AG08395 (cell line): ENCODE measurements at regions not wholly inside any gene's neighbourhood (a gene's known extent, or its start where the extent isn't known, plus 50 kb on each side); places are given as distances from the start of the nearest gene placed in this dataset.

Experiments
- DNase-seq: peaks from one replicate; pipeline ENCODE4 v3.0.0; 2012; ENCODE audit warnings: mixed read lengths, low spot score

DNA sequence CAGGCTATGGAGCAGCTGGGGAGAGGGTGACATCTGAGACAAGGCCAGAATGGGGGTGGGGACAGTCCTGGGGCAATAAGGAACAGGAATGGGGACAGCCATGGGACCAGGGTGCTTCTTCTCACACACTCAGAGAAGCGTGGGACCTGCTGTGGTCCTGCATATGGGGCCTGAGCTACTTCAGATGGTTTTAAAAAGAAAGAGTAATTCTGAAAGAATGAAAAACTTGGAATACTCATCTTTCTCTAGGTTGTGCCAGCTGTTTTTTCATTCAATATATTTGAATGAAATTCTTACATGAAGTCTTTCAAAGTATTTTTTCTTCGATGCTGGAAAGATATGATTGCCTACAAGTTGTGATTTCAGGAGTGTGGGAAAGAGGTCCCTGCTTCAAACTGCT, 227.5 kb upstream of the APCDD1 start:
- no peak for DNase-seq

DNA sequence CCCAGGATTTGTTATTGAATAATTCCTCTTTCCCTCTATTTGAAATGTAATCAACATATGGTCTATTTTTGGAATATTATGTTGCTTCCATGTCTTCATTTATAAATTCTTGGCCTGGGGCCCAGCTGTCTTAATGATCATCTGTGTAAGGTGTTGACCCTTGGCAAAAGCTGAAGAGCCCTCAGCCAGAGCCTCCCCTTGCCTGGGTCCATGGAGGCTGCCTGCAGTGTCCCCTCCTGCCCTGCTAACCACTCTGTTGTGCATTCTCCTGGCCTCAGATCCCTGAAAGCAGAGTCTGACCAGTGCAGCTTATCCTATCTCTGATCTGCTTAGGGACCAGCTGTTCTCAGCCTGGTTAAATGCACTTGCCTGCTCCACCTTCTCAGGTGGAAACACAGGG, 226.1 kb upstream of the APCDD1 start:
- DNase-seq: no peak

DNA sequence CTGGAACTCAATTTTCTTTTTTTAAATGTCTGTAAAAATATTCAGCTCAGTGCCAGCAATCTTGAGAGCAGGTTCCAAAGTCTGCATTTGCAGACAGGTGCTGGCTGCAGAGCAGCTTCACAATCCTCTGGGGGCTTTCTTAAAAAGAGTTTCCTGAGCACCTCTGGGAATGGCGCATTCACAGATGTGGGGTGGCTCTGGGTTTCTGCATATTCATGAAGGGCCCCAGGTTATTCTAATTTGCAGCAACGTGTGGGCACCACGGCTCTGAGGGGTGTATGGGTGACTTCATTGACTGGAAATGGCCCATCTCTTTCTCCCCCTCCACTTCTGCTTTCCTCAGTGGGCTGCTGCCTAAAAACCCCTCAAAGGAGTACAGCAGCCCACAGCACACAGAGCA, 225.0 kb upstream of the APCDD1 start:
- DNase-seq: no peak

DNA sequence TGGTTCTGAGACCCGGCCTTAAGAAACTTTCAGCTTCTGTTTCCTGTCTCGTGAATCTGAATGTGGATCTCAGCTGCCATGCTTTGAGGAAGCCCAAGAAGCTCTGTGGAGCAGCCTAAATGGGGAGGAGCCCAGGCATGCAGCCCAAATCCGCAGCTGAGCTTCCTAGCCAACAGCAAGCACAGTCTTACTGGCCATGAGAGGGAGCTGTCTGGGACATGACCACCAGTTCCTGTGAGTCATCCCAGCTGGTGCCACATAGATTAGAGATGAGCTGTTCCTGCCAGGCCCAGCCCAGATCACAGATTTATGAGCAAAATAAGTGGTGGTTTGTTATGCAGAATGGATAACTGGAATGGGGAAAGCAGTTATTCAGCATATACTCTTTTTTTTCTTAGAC, 224.4 kb upstream of the APCDD1 start:
- DNase-seq: peak; percentile 84

DNA sequence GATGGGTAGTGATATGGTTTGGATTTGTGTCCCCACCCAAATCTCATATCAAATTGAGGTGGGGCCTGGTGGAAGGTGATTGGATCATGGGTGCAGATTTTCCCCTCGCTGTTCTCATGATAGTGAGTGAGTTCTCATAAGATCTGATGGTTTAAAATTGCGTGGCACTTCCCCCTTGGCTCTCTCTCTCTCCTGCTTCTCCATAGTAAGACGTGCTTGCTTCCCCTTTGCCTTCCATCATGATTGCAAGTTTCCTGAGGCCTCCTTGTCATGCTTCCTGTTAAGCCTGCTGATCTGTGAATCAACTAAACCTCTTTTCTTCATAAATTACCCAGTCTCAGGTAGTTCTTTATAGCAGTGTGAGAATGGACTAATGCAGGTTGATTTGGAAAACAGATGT, 223.2 kb upstream of the APCDD1 start:
- no peak for DNase-seq

DNA sequence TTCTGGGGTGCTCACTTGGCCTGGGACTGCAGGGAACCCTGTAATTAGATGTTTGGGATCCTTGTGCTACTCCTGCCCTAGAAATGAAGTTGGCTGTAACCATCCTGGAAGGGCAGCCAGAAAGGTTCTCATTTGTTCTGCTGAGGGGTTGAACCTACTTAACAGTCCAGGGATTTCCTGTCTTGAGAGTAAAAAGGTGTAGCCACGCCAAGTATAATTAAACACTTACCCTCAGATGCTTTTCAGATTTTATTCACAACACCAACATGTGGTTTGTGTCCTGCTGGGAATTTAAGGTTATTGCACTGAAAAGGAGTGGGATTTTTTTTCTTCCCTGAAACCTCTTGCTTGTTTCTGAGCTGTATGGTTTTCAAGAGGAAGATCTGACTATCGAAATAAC, 222.4 kb upstream of the APCDD1 start:
- no peak for DNase-seq

DNA sequence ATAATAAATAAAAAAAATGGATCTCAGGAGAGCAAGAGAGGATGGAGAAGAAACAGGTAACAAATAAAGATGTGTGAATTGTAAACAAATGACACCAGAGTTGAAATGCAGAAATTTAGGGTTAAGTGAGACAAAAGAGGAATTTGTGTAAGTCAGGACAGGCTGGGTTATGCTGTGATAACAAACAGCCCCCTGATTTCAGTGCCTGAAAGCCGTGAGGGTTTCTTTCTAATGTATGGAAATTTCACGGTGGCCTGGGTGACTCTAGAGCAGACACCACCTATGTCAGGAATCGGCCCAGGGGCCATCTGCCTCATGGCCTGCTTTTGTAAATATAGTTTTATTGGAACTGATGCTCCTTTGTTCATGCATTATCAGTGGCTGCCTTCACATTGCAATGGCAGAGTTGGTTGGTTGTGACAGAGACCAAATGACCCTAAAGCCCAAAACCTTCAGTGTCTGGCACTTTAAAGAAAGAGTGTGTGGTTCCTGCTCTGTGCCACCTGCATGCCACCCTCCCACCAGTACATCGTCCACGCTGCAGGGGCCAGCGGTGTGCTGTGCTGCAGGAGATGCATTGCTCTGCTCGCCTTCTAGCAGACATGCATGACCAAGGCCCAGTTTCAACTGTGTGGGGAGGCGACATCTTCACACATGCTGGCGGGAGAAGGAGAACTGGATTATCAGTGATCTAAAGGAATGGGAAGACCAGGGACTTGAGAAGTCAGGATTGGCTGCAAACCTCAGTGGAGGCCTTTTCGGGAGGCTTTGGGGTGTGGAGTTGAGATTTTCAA, 221.2 kb upstream of the APCDD1 start:
- DNase-seq: no peak

DNA sequence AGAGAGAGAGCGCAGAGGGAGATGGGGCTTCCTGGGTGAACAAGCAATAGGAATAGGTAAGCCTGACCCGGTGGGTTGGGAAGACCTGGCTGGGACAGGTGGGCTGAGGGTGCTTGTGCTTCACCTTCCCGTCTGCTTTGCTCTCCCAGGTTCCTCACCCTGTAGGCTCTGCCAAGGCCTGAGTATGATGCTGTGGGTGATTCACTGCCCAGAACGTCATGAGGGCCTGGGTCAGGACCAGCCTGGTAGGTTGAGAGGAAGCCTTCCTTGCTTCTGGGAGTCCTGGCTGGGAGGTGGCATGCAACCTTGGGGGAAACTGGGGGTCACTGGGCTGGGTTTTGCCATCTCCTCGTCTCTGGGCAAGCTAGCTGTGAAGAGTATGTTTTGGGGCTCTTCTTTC, 220.2 kb upstream of the APCDD1 start:
- no peak for DNase-seq

DNA sequence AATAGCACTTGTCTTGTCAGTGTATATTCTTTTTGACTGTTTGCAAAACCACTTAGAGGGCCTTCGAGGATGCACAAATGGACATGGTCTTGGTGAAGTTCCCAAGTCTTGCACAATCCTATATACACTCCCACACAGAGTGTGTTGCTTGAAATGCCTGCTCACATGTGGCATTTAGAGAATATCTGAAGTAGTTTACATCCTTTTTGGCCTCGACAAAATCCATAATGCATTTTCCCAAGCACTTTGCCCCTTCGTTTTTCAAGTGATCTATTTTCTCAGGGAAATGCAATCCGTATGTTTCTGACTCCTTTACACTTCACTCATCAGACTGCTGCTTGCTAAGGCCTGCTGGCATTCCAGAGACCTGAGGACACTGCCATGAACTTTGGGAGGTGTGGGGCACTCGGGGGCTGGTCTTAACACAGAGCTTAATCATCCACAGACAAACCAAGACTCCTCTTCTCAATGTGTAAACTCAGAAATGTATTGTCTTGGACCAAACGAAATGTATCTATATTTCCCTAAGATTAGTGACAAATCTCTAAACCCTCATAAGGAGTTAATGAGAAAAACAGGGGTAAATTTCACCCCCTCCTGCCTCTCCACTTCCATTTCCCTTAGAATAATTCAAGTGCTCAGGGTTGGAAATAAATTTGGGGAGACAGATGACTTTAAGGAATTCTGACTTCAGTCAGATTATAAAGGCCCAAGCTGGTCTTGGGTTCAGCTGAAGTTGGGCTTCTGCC, 219.3 kb upstream of the APCDD1 start:
- peak; percentile 80 for DNase-seq

DNA sequence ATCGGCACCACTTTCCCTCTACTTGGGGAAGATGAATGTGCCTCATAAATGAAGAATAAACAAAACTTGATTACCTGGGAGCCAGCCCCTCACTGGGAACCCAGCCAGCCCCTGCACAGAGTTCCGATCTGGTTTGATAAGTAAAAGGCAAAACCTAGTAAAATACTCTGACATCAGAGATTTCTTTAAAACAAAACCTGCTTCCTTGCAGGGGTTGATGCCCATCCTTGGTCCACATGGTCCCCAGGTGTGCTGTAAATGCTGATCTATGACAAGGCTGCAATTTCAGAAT, 218.8 kb upstream of the APCDD1 start:
- DNase-seq: no peak

DNA sequence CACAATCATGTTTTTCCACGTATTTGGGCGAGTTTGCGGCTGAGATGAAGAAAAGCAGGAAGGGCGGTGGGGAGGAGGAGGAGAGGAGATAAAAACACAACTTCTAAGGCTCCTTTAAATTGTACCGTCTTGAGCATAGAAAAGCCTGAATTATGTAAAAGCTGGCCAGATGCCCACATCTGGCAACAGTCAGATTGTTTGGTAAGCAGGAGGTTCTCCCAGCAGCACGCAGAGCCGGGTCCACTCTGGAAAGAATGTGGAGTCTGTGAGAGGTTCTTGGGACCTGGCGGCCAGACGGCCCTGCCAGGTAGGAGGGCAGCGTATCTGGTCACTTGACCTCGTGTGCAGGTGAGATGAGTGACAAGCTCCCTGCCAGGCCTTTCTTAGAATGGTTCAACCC, 215.3 kb upstream of the APCDD1 start:
- peak; percentile 50 for DNase-seq

DNA sequence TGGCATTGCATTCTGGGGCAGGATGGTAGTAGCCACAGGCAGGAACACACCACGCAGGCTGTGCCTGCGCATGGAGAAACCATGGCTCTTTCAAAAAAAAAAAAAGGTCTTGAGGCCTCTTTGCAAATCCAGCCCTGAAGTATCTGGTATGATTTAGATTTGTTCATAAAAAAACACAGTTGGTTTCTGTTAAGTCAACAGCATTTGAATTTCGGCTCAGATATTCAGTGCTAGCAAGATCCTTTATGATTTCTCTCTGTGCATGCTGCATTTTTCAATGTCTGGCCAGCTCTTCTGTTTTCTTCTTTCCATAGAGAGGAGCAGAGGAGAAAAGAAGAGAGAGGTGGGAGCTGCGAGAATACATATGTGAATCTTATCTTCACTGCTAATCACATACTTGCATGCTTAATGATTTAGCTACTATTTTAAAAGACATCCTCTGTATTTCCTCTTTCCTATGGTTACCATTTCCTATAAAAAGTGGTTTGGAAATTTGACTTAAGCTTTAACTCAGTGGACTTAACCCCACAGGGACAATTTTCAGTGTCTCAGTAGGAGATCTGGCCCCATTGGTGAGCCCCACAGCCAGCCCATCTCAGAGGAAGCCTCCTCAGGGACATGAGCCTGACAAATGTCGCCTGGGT, 214.3 kb upstream of the APCDD1 start:
- no peak for DNase-seq

DNA sequence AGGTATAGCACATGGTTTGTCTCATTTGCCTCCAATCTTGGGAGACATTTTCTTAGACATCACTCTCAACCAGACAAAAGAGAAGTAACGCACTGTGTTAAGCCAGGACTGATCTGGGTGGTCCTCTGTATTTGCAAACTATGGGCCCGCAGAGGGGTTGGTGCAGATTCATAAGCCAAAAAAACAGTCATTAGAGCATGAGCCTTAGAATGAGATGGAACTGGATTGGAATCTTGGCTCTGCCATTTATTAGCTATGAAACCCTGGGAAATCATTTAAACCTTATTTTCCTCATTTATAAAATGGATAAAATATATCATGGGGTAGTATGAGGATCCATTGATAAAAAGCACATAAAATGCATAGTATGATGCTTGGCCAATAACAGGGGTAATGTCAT, 213.5 kb upstream of the APCDD1 start:
- DNase-seq: no peak

DNA sequence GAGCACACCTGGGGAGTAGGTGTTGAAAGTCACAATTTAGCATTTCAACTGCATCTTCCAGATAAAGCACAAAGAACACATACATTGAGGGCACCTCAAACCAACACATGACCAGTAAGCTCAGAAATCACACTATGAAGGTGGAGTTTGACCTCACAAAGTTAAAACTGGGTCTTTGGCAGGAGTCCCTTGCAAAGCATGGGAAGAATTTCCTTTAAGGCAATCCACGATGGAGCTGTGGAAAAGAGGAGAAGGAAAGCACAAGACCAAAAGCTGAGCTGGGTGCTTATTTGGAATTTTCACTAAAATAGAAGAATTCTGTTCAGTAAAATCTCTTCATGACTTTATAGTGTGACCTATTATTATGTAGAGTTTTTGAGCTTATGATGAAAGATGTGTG, 212.9 kb upstream of the APCDD1 start:
- DNase-seq: no peak

DNA sequence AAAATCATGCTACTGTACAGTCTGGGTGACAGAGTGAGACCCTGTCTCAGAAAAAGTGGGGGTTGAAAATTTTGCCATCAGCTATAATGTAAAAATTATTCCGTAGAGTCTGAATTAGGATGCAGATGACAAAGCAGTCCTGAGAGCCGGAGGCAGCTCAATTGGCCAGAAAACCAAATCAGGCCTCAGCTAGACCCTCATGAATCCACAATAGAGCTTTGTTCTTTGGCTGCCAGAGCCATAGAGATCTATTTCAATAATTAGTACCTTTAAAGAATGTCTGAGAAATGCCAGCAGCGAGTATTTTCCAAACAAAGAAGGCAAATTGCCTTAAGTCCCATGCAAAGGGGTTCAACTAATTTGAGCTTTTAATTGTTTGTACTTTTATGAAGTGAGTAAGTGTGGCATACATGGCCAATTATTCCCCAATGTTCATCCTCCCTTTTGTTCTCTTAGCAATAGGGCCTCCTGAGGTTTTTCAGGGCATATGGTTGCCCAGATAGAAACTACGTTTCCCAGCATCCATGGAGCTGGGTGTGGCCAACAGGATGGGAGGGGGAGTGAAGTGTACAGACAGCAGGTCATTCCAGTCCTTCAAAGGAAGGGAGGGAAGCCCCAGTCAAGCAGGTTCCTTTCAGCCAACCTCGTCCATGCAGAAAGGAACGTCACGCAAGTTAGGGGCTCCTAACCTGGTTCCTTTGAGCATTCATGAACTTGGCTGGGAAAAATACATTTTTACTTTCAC, 211.3 kb upstream of the APCDD1 start:
- no peak for DNase-seq

DNA sequence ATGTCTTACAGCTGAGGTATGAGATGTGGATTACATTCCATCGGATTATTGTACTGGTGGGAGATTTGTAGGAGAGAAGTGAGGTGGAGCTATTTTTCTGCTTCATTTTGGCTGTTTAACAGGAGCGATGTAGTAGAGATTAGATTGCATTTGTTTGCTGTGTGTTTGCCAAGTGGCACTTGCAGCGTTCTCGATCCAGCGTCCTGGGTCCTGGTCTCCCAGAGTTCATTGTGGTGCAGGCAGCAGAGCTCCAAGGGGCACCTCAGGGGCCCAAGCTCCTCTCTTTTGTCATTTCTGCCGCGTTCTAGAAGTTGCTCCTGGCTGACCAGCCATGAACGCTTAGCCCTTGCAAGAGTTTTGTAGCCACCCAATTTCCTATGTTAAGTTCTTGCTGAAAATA, 210.1 kb upstream of the APCDD1 start:
- DNase-seq: no peak

DNA sequence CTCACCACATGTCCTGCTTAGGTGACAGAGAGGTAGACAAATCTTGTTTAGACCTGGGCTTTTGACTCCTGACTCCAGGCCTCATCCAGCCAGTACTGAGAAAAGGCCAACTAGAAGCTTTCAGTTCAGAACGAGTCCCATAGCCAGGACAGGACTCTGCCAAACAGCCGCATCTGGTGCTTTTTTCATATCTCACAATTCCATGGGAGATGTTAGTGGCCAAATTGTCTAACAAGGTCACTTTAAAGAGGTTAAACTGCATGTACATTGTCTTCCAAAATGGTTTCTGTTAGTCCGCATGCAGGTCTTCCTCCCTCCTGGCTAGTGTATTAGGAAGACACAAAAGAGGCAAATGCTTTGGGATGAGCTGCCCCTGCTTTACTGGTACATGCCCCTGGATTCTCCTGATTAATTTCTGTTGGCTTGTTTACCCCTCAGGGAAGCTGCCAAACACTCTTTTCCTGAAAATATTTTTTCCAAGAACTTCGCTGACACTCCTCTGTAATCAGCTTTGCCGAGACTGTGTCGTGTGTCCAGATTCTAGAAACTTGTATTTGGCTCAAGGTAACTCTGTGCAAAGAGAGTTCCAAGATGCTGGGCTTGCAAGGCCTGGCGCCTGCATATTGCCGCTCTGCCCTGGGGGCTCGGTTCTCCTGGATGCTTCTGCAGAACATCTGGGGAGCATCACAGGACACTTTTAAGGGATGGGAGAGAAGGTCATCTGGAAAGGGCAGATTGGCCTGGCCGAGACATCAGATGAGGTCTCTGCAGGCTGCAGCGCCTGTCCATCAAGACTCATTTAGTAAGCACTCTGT, 209.2 kb upstream of the APCDD1 start:
- DNase-seq: no peak

DNA sequence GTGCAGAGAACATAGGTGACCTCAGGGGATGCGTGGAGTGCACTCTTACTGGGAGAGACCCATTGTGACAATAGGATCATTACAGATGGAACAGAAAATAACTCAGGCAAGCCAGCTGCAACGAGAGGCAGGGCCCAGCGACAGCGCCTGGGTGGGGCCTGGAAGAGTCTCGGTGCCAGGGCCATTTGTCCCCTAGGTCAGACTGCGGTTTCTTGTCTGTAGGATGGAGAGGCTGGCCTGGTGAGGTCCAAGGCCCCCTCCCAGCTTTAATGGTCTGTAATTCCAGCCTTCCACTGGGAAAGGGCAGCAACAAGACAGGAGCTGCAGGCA, 208.6 kb upstream of the APCDD1 start:
- no peak for DNase-seq

DNA sequence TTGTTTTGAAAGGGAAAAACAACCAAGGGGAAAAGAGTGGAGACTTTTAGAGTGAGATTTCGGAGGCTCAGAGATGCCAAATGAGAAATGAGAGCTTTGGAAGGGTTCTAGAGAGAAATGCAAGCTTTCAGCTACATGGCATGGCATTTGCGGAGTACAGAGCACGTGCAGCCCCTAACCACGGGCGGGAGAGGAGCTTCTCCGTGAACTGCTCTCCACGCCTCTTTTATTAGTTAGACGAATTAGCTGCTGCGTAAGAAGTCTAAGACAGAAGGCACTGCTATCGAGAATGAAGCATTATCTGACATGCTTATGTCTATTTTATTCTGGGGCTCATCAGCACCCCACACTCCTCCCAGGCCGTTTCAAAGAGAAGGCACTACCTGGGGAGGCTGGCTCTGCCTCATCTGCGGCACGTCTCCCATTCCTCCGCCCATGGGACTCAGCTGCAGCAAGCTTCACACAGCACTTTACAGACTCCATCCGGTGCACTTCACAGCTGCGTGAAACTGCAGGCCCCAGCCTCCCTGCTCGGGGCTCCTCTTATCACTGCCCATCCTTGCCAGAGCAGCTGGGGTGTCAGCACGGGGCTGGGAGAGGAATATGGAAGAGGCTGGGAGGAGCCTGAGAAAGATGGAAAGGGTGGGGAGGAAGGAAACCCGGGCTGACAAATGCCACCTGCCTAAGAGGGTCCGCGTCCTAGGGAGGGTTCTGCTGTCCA, 207.3 kb upstream of the APCDD1 start:
- DNase-seq: no peak

DNA sequence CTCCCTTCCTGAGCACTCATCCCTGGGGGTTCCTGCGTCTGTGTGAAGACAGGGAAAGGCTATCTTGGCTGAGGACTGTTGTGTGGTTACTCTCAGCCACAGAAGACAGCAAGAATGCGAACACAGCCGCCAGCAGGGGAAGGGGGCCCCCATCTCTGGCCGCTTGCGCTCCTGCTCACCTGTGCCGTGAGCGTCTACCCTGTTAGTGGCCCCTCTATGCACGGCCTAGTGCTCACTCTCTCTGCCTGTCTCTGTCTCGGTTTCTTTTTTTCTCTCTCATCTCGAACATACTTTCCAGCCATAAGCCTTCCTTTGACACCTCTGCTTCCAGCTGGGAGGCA, 206.7 kb upstream of the APCDD1 start:
- no peak for DNase-seq

DNA sequence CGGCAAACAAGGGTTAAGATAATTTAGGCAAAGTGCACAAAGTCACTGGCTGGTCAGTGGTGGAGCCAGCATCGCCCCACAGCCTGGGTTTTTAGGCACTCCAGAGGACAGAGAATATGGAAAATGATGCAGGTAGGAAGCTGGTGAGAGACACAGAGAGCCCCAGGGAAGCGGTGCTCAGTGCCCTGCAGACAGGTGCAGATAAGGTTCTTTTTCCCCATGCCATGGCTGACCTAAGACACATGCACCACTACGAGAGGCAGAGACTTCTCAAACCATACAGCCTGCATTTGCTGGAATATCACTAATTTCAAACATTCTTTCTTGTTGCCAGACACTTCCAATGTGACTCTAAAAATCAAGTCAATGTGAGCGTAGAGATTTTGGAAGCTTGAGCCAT, 205.7 kb upstream of the APCDD1 start:
- no peak for DNase-seq

DNA sequence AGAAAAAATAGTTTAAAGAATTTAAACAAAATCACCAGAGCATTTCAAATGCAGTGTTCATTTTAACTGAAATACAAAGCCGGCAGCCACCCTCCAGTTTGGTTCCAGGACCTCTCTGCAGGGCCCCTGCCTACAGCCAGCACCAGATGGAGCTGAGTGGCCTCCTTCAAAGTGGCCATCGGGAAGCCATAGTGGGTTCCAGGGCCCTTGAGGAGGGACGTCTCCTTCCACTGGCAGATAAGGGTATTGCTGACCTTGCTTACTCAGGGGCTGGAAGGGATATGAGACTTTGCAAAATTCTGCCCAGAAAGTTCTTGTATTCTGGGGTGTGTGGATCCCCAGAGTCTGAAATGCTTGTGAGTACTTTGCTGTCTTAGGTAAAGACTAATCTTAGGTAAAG, 205.2 kb upstream of the APCDD1 start:
- no peak for DNase-seq
